CD4-positive, alpha-beta T cell (primary cell): ENCODE measurements at regions not wholly inside any gene's neighbourhood (a gene's known extent, or its start where the extent isn't known, plus 50 kb on each side); places are given as distances from the start of the nearest gene placed in this dataset.

ENCODE experiments used
- ATAC-seq: fragments of 200-7000 bp; cut with Tn5 transposase; one replicate; pipeline ENCODE4 v1.10.0; 2022; ENCODE audit warnings: mild to moderate bottlenecking; ENCODE audit not compliant: poor library complexity
- CTCF ChIA-PET: fragments of 350-600 bp; sonication (Branson Sonifier 250); formaldehyde crosslinking; loops from one replicate; lab custom pipeline; 2021; ENCODE audit warnings: antibody characterized with exemption, inconsistent platforms; lab: Charles Lee
- POLR2A ChIA-PET: fragments of 350-600 bp; sonication (Branson Sonifier 250); formaldehyde crosslinking; loops from one replicate; lab custom pipeline; 2021; ENCODE audit warnings: antibody characterized with exemption, inconsistent platforms; lab: Charles Lee
- DNase-seq, 14 experiments: peaks; one replicate each; pipeline ENCODE4 v3.0.0-alpha.2; 2013 to 2020; ENCODE audit warnings: mixed read lengths in 2 of 14
- H3K27ac ChIP-seq, 2 donors: one replicate each; pipeline versions ENCODE4 v1.5.1 to v1.7.0; 2013; ENCODE audit warnings: low read length in 2 of 2, low read depth in 1 of 2, mild to moderate bottlenecking in 1 of 2
- H3K27me3 ChIP-seq, 2 experiments: 1 replicate in 1 of 2; 2 replicates in 1 of 2; pipeline versions ENCODE4 v1.6.1 to v1.7.0; 2013; ENCODE audit warnings: low read length in 2 of 2, control low read depth in 1 of 2, mild to moderate bottlenecking in 1 of 2, moderate library complexity in 1 of 2; ENCODE audit not compliant: insufficient read depth in 2 of 2, control insufficient read depth in 1 of 2
- H3K36me3 ChIP-seq: one replicate; pipeline ENCODE4 v1.6.1; 2013; ENCODE audit warnings: low read length, control low read depth; ENCODE audit not compliant: insufficient read depth
- H3K4me1 ChIP-seq: one replicate; pipeline ENCODE4 v1.6.1; 2013; ENCODE audit warnings: low read length, control low read depth; ENCODE audit not compliant: insufficient read depth
- H3K4me3 ChIP-seq: one replicate; pipeline ENCODE4 v1.5.1; 2013; ENCODE audit warnings: mild to moderate bottlenecking, low read length, moderate library complexity
- H3K9me3 ChIP-seq, 2 experiments: 1 replicate in 1 of 2; 2 replicates in 1 of 2; pipeline versions ENCODE4 v1.6.1 to v1.7.0; 2013; ENCODE audit warnings: low read length in 2 of 2, mild to moderate bottlenecking in 2 of 2, control low read depth in 1 of 2, moderate library complexity in 1 of 2; ENCODE audit not compliant: control insufficient read depth in 1 of 2, insufficient read depth in 1 of 2
- H3K27ac Mint-ChIP-seq: one replicate; pipeline ENCODE4 v1.8.0; 2020; ENCODE audit warnings: mixed read lengths
- H3K27me3 Mint-ChIP-seq: one replicate; pipeline ENCODE4 v1.8.0; 2021; ENCODE audit warnings: mixed read lengths
- H3K36me3 Mint-ChIP-seq: one replicate; pipeline ENCODE4 v1.8.0; 2021; ENCODE audit warnings: low read depth, mixed read lengths
- H3K4me1 Mint-ChIP-seq: one replicate; pipeline ENCODE4 v1.8.0; 2021; ENCODE audit warnings: low read depth, mixed read lengths
- H3K4me3 Mint-ChIP-seq: one replicate; pipeline ENCODE4 v1.8.0; 2020; ENCODE audit warnings: mild to moderate bottlenecking, mixed read lengths
- H3K9me3 Mint-ChIP-seq: one replicate; pipeline ENCODE4 v1.8.0; 2020; ENCODE audit warnings: mixed read lengths
- CTCF ChIP-seq: fragments of 200-600 bp; IDR thresholded peaks from one replicate; pipeline ENCODE4 v1.8.0; 2022; ENCODE audit warnings: antibody characterized with exemption, mild to moderate bottlenecking
- intact Hi-C, 2 experiments: fragments of 100-400 bp; cut with DNase I in 1 of 2; cut with micrococcal nuclease in 1 of 2; formaldehyde crosslinking; loops; one replicate each; pipeline versions ENCODE4 v1.15.1 to v1.9.0; 2023 to 2025; cut with DNase I, micrococcal nuclease

- H3K4me1 ChIP-seq, result no peaks in the 10 kb centered on the region
- peaks cover 0 to 14% of the 10 kb centered on the region in 2 experiments for H3K9me3 ChIP-seq
- no peak for ATAC-seq
- Mint-ChIP-seq H3K4me3 (no peak overlapping the region), H3K36me3 (no peaks in the 10 kb centered on the region), H3K27ac (no peak overlapping the region), H3K4me1 (no peaks in the 10 kb centered on the region), H3K9me3 (no peaks in the 10 kb centered on the region), H3K27me3 (peaks cover 39% of the 10 kb centered on the region)
- DNase-seq, result no peak
- TF ChIP-seq CTCF, result no peak
- no peak overlapping the region for H3K4me3 ChIP-seq
- peaks cover 10 to 13% of the 10 kb centered on the region in 2 experiments for H3K27me3 ChIP-seq
- H3K27ac ChIP-seq, result no peak overlapping the region
- ChIA-PET POLR2A (no interaction called here), CTCF (no interaction called here)
- H3K36me3 ChIP-seq, result no peaks in the 10 kb centered on the region
- intact Hi-C loops, result no loop called here
Observed at GRCh38 chr2:238773472-238773871, 74.4 kb upstream of the TWIST2 start.

- ChIA-PET CTCF (no interaction called here), POLR2A (no interaction called here)
- H3K4me1 ChIP-seq, result no peaks in the 10 kb centered on the region
- no peak for ATAC-seq
- no peak for DNase-seq
- peaks cover 33% of the 10 kb centered on the region for H3K27me3 Mint-ChIP-seq
- no peaks in the 10 kb centered on the region for H3K4me1 Mint-ChIP-seq
- no peak overlapping the region for H3K27ac ChIP-seq
- TF ChIP-seq CTCF, result no peak
- no peak overlapping the region for H3K4me3 Mint-ChIP-seq
- H3K27me3 ChIP-seq, result peaks cover 6 to 13% of the 10 kb centered on the region in 2 experiments
- H3K36me3 ChIP-seq, result no peaks in the 10 kb centered on the region
- H3K36me3 Mint-ChIP-seq, result no peaks in the 10 kb centered on the region
- no peak overlapping the region for H3K27ac Mint-ChIP-seq
- H3K9me3 Mint-ChIP-seq, result no peaks in the 10 kb centered on the region
- intact Hi-C loops, result no loop called here
- no peak overlapping the region for H3K4me3 ChIP-seq
- peaks cover 0 to 14% of the 10 kb centered on the region in 2 experiments for H3K9me3 ChIP-seq
Observed at GRCh38 chr2:238774071-238774470, 73.8 kb upstream of the TWIST2 start.

GRCh38 chr2:238774980-238775509, 72.8 kb upstream of the TWIST2 start:
- ChIA-PET CTCF (no interaction called here), POLR2A (no interaction called here)
- no peak overlapping the region for H3K27ac ChIP-seq
- H3K9me3 ChIP-seq, result peaks cover 0 to 14% of the 10 kb centered on the region in 2 experiments
- no peaks in the 10 kb centered on the region for H3K4me1 Mint-ChIP-seq
- no peaks in the 10 kb centered on the region for H3K4me1 ChIP-seq
- no peak for ATAC-seq
- TF ChIP-seq CTCF, result no peak
- peaks cover 33% of the 10 kb centered on the region for H3K27me3 Mint-ChIP-seq
- no peaks in the 10 kb centered on the region for H3K36me3 ChIP-seq
- intact Hi-C loops, result no loop called here
- no peak overlapping the region for H3K27ac Mint-ChIP-seq
- H3K27me3 ChIP-seq, result peaks cover 2 to 13% of the 10 kb centered on the region in 2 experiments
- H3K36me3 Mint-ChIP-seq, result no peaks in the 10 kb centered on the region
- H3K9me3 Mint-ChIP-seq, result no peaks in the 10 kb centered on the region
- no peak overlapping the region for H3K4me3 Mint-ChIP-seq
- no peak overlapping the region for H3K4me3 ChIP-seq
- no peak for DNase-seq
